ENCODE measurements at regions not wholly inside any gene's neighbourhood (a gene's known extent, or its start where the extent isn't known, plus 50 kb on each side); places are given as distances from the start of the nearest gene placed in this dataset.
A peak's percentile ranks its signal among the peaks of the same experiment; 100 is the strongest.

- no peak for ATAC-seq
- no peak for TF ChIP-seq ISL1 (CRISPR knock-in tag; IDR thresholded peaks at IDR 0.05)
- TF ChIP-seq ZFP3 (CRISPR knock-in tag; IDR thresholded peaks at IDR 0.05): peak; percentile 47; the same call in 1 of the 2 replicates
Measured at GRCh38 chr11:116478205-116478604, 294.6 kb downstream of the BUD13 start.

- TF ChIP-seq CSRNP3 (CRISPR knock-in tag; IDR thresholded peaks at IDR 0.05): no peak
- TF ChIP-seq PPARA (CRISPR knock-in tag; IDR thresholded peaks at IDR 0.05; ENCODE audit: borderline replicate concordance): no peak
- TF ChIP-seq OSR1 (CRISPR knock-in tag; IDR thresholded peaks at IDR 0.05): no peak
- TF ChIP-seq SNAI2 (CRISPR knock-in tag; IDR thresholded peaks at IDR 0.05): no peak
- TF ChIP-seq CREB5 (CRISPR knock-in tag; IDR thresholded peaks at IDR 0.05; ENCODE audit: low read depth): no peak
- no peak for TF ChIP-seq ARNTL (CRISPR knock-in tag; IDR thresholded peaks at IDR 0.05; ENCODE audit: borderline replicate concordance, low read depth)
- no peak for TF ChIP-seq PATZ1 (CRISPR knock-in tag; IDR thresholded peaks at IDR 0.05; ENCODE audit: borderline replicate concordance)
- TF ChIP-seq TCF4 (CRISPR knock-in tag; IDR thresholded peaks at IDR 0.05; ENCODE audit: borderline replicate concordance): no peak
- no peak for TF ChIP-seq BACH2 (CRISPR knock-in tag; IDR thresholded peaks at IDR 0.05; ENCODE audit: borderline replicate concordance)
- no peak for TF ChIP-seq ZC3H10 (CRISPR knock-in tag; IDR thresholded peaks at IDR 0.05)
- TF ChIP-seq TSHZ2 (CRISPR knock-in tag; IDR thresholded peaks at IDR 0.05): no peak
- no peak for TF ChIP-seq RARB (CRISPR knock-in tag; IDR thresholded peaks at IDR 0.05)
- no peak for TF ChIP-seq ISL1 (CRISPR knock-in tag; IDR thresholded peaks at IDR 0.05)
- no peak for TF ChIP-seq CSDC2 (CRISPR knock-in tag; IDR thresholded peaks at IDR 0.05)
- no peak for TF ChIP-seq POU6F1 (CRISPR knock-in tag; IDR thresholded peaks at IDR 0.05; ENCODE audit: borderline replicate concordance, low read depth)
- TF ChIP-seq ZNF8 (CRISPR knock-in tag; IDR thresholded peaks at IDR 0.05): no peak
- no peak for ATAC-seq
Measured at GRCh38 chr11:116473790-116474346, 298.9 kb downstream of the BUD13 start.

GRCh38 chr11:116473206-116473769 lies 299.5 kb downstream of the BUD13 start:
- ATAC-seq: no peak
- TF ChIP-seq ISL1 (CRISPR knock-in tag; IDR thresholded peaks at IDR 0.05) (no peak), CSRNP3 (CRISPR knock-in tag; IDR thresholded peaks at IDR 0.05) (no peak), OSR1 (CRISPR knock-in tag; IDR thresholded peaks at IDR 0.05) (no peak), PPARA (CRISPR knock-in tag; IDR thresholded peaks at IDR 0.05; ENCODE audit: borderline replicate concordance) (no peak), POU6F1 (CRISPR knock-in tag; IDR thresholded peaks at IDR 0.05; ENCODE audit: borderline replicate concordance, low read depth) (no peak), ZFP3 (CRISPR knock-in tag; IDR thresholded peaks at IDR 0.05) (no peak), TOX (CRISPR knock-in tag; IDR thresholded peaks at IDR 0.05; ENCODE audit: borderline replicate concordance) (no peak), TCF4 (CRISPR knock-in tag; IDR thresholded peaks at IDR 0.05; ENCODE audit: borderline replicate concordance) (no peak), ZFP30 (CRISPR knock-in tag; IDR thresholded peaks at IDR 0.05) (no peak), ARNTL (CRISPR knock-in tag; IDR thresholded peaks at IDR 0.05; ENCODE audit: borderline replicate concordance, low read depth) (no peak), SNAI2 (CRISPR knock-in tag; IDR thresholded peaks at IDR 0.05) (no peak), ESRRG (CRISPR knock-in tag; IDR thresholded peaks at IDR 0.05) (no peak), ZNF8 (CRISPR knock-in tag; IDR thresholded peaks at IDR 0.05) (no peak), ZNF565 (CRISPR knock-in tag; conservative IDR thresholded peaks at IDR 0.05; ENCODE audit: low read depth) (no peak), BACH2 (CRISPR knock-in tag; IDR thresholded peaks at IDR 0.05; ENCODE audit: borderline replicate concordance) (no peak), CSDC2 (CRISPR knock-in tag; IDR thresholded peaks at IDR 0.05) (no peak)
